ENCODE measurements at regions not wholly inside any gene's neighbourhood (a gene's known extent, or its start where the extent isn't known, plus 50 kb on each side); places are given as distances from the start of the nearest gene placed in this dataset.

DNA sequence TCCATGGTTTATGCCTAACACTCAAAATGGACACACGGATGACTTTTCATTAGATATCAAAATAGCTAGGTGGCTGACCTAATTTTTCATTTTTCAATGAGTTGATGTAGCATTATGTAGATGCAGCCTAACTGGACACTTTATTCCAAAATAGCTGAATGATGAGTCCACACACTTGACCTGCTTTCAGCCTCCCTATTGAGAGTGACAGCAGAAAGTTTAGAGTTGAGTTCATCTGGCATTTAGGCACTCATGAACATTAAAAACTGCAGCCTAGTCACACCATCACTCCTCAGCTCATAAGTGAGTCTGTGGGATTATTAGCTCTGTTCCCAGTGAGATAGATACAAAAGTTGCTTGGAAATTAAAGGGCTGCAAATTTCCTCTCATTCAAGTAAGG lies 307.3 kb upstream of the PRKD1 start:
- TF ChIP-seq, protein P1, sequence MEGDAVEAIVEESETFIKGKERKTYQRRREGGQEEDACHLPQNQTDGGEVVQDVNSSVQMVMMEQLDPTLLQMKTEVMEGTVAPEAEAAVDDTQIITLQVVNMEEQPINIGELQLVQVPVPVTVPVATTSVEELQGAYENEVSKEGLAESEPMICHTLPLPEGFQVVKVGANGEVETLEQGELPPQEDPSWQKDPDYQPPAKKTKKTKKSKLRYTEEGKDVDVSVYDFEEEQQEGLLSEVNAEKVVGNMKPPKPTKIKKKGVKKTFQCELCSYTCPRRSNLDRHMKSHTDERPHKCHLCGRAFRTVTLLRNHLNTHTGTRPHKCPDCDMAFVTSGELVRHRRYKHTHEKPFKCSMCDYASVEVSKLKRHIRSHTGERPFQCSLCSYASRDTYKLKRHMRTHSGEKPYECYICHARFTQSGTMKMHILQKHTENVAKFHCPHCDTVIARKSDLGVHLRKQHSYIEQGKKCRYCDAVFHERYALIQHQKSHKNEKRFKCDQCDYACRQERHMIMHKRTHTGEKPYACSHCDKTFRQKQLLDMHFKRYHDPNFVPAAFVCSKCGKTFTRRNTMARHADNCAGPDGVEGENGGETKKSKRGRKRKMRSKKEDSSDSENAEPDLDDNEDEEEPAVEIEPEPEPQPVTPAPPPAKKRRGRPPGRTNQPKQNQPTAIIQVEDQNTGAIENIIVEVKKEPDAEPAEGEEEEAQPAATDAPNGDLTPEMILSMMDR (IDR thresholded peaks at IDR 0.05) = no peak
- TF ChIP-seq HOXA7 (CRISPR knock-in tag; IDR thresholded peaks at IDR 0.05) (no peak), POLR2A (IDR thresholded peaks at IDR 0.05; ENCODE audit: low read length) (no peak), POLR2AphosphoS2 (conservative IDR thresholded peaks at IDR 0.05; ENCODE audit: low read length) (no peak), SMC3 (IDR thresholded peaks at IDR 0.05) (no peak), NR3C1 (IDR thresholded peaks at IDR 0.05) (no peak), EHF (CRISPR knock-in tag; IDR thresholded peaks at IDR 0.05) (no peak), BHLHE40 (IDR thresholded peaks at IDR 0.05; ENCODE audit: low read depth, low read length) (no peak), ATOH8 (CRISPR knock-in tag; IDR thresholded peaks at IDR 0.05; ENCODE audit: low read depth) (no peak), SREBF2 (IDR thresholded peaks at IDR 0.05) (no peak)
- TF ChIP-seq, protein P2, sequence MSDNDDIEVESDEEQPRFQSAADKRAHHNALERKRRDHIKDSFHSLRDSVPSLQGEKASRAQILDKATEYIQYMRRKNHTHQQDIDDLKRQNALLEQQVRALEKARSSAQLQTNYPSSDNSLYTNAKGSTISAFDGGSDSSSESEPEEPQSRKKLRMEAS (IDR thresholded peaks at IDR 0.05) = no peak
